ENCODE measurements at regions not wholly inside any gene's neighbourhood (a gene's known extent, or its start where the extent isn't known, plus 50 kb on each side); places are given as distances from the start of the nearest gene placed in this dataset.

DNA sequence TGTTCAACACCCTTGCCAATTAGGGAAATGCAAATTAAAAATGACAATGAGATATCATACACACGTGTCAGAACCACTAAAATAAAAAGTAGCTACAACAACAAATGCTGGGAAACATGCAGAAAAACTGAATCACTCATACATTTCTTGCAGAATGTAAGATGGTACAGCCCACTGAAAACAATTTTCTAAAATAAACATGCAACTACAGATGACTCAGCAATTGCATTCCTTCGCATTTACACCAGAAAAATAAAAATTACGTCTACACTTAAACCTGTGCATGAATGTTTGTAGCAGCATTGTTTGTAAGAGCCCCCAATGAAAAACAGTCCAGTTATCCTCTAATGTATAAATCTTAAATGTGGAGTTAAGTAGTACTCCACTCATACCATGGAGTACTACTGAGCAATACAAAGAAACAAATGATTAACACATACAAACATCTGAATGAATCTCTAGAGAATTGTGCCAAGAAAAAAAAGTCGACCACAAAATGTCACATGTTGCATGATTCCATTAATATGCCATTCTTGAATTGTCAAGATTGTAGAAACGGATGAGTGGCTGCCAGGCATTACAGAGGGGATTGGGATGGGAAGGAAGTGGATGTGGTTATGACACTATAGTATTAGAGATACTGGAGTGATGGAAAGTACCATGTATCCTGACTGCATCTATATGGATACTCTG lies 134.6 kb upstream of the NPSR1 start:
- H3K4me2 ChIP-seq (ENCODE audit: insufficient read depth, low read length, poor library complexity, severe bottlenecking): no peak overlapping the region
- H3K14ac ChIP-seq (ENCODE audit: low read length): no peak overlapping the region
- H4K91ac ChIP-seq (ENCODE audit: low read depth, low read length, poor library complexity): no peak overlapping the region
- H3K9ac ChIP-seq (ENCODE audit: low read depth, low read length, poor library complexity): no peak overlapping the region
- no peak overlapping the region for H3K23ac ChIP-seq (ENCODE audit: low read depth, low read length, poor library complexity)
- no peak overlapping the region for H2BK15ac ChIP-seq (ENCODE audit: low read length)
- DNase-seq (ENCODE audit: low spot score): no peak
- H4K8ac ChIP-seq (ENCODE audit: low read depth, low read length): no peak overlapping the region
- no peak overlapping the region for H2BK12ac ChIP-seq (ENCODE audit: low read length)
- H2AK5ac ChIP-seq (ENCODE audit: low read depth, low read length): no peak overlapping the region
- no peak overlapping the region for H3K4ac ChIP-seq (ENCODE audit: low read length)
- no peak overlapping the region for H2BK5ac ChIP-seq (ENCODE audit: low read length)
- no peak overlapping the region for H3K27ac ChIP-seq (replicated peaks; ENCODE audit: low read length)
- no peak overlapping the region for H3K18ac ChIP-seq (ENCODE audit: low read length)
- H3K4me1 ChIP-seq (ENCODE audit: control insufficient read depth in 2 of 2, insufficient read depth in 1 of 2, low read depth in 1 of 2, low read length in 2 of 2): no peaks in the 10 kb centered on the region
- H3K36me3 ChIP-seq (replicated peaks in 1 of 2; ENCODE audit: control insufficient read depth in 2 of 2, insufficient read depth in 2 of 2, low read length in 2 of 2): no peaks in the 10 kb centered on the region
- H3K9me3 ChIP-seq (replicated peaks in 1 of 2; ENCODE audit: control insufficient read depth in 2 of 2, insufficient read depth in 1 of 2, low read depth in 1 of 2, low read length in 2 of 2): no peaks in the 10 kb centered on the region
- H3K27me3 ChIP-seq (ENCODE audit: control insufficient read depth in 3 of 3, insufficient read depth in 3 of 3, low read depth in 1 of 3, low read length in 3 of 3): no peaks in the 10 kb centered on the region
- no peak overlapping the region for H2AFZ ChIP-seq (ENCODE audit: low read length)
- no CpG with 5 or more reads among the region's 5 CpGs for WGBS, 2 donors (ENCODE audit: extremely low coverage in 2 of 2, insufficient read length in 2 of 2, insufficient replicate concordance in 1 of 2)
- no peak overlapping the region for H2BK120ac ChIP-seq (ENCODE audit: low read depth, low read length)
- H3K4me3 ChIP-seq (ENCODE audit: low read length in 2 of 2): no peak overlapping the region
- H3K79me1 ChIP-seq (ENCODE audit: low read depth, low read length): no peaks in the 10 kb centered on the region

DNA sequence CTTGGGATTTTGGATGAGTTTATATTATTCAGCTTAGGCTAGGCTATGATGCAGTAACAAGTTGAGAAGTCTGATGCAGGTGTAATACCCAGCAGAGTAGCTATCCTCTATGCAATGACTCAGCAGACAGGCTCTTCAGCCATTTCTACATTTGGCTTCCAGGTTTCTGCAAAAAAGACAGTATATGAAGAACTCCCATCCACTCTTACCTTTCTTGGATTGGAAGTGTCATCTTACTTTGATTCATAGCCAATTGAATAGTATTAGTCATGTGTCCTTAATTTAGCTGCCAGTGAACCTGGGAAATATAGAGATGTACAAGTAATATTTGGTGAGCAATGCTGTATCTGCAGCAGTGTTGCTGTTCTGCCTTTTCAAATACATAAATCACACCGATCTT lies 127.8 kb upstream of the NPSR1 start:
- Histone ChIP-seq H3K4ac (ENCODE audit: low read length) (no peak overlapping the region), H2AK5ac (ENCODE audit: low read depth, low read length) (no peak overlapping the region), H3K4me2 (ENCODE audit: insufficient read depth, low read length, poor library complexity, severe bottlenecking) (no peak overlapping the region), H3K79me1 (ENCODE audit: low read depth, low read length) (no peaks in the 10 kb centered on the region), H3K27ac (replicated peaks; ENCODE audit: low read length) (no peak overlapping the region), H3K14ac (ENCODE audit: low read length) (no peak overlapping the region), H3K27me3 (ENCODE audit: control insufficient read depth in 3 of 3, insufficient read depth in 3 of 3, low read depth in 1 of 3, low read length in 3 of 3) (no peaks in the 10 kb centered on the region), H4K91ac (ENCODE audit: low read depth, low read length, poor library complexity) (no peak overlapping the region), H2BK15ac (ENCODE audit: low read length) (no peak overlapping the region), H2BK12ac (ENCODE audit: low read length) (no peak overlapping the region), H3K4me1 (ENCODE audit: control insufficient read depth in 2 of 2, insufficient read depth in 1 of 2, low read depth in 1 of 2, low read length in 2 of 2) (no peaks in the 10 kb centered on the region), H2AFZ (ENCODE audit: low read length) (no peak overlapping the region), H2BK120ac (ENCODE audit: low read depth, low read length) (no peak overlapping the region), H3K9me3 (replicated peaks in 1 of 2; ENCODE audit: control insufficient read depth in 2 of 2, insufficient read depth in 1 of 2, low read depth in 1 of 2, low read length in 2 of 2) (no peaks in the 10 kb centered on the region), H3K4me3 (ENCODE audit: low read length in 2 of 2) (no peak overlapping the region), H4K8ac (ENCODE audit: low read depth, low read length) (no peak overlapping the region), H3K18ac (ENCODE audit: low read length) (no peak overlapping the region), H2BK5ac (ENCODE audit: low read length) (no peak overlapping the region), H3K9ac (ENCODE audit: low read depth, low read length, poor library complexity) (no peak overlapping the region), H3K36me3 (replicated peaks in 1 of 2; ENCODE audit: control insufficient read depth in 2 of 2, insufficient read depth in 2 of 2, low read length in 2 of 2) (no peaks in the 10 kb centered on the region), H3K23ac (ENCODE audit: low read depth, low read length, poor library complexity) (no peak overlapping the region)
- no peak for DNase-seq (ENCODE audit: low spot score)
- no CpG with 5 or more reads among the region's 1 CpG for WGBS, 2 donors (ENCODE audit: extremely low coverage in 2 of 2, insufficient read length in 2 of 2, insufficient replicate concordance in 1 of 2)

DNA sequence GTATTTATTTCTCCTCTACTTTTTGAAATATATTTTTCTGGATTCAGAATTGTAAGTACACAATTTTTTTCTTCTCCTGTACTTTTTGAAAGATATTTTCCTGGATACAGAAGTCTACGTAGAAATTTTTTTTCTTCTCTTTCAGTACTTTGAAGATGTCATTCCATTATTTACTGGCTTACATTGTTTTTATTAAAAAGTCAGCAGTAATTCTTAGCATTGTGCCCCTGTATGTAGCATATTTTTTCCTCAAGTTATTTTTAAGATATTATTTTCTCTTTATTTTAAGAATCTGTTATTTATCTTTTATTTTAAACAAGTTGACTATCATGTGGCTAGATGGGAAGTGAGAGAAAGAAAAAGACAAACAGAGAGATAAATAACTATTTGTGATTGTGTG lies 119.0 kb upstream of the NPSR1 start:
- H4K91ac ChIP-seq (ENCODE audit: low read depth, low read length, poor library complexity): no peak overlapping the region
- H2BK15ac ChIP-seq (ENCODE audit: low read length): no peak overlapping the region
- H3K23ac ChIP-seq (ENCODE audit: low read depth, low read length, poor library complexity): no peak overlapping the region
- H2BK5ac ChIP-seq (ENCODE audit: low read length): no peak overlapping the region
- H3K18ac ChIP-seq (ENCODE audit: low read length): no peak overlapping the region
- no peak overlapping the region for H2BK120ac ChIP-seq (ENCODE audit: low read depth, low read length)
- H3K9me3 ChIP-seq (replicated peaks in 1 of 2; ENCODE audit: control insufficient read depth in 2 of 2, insufficient read depth in 1 of 2, low read depth in 1 of 2, low read length in 2 of 2): no peaks in the 10 kb centered on the region
- no peak overlapping the region for H2AK5ac ChIP-seq (ENCODE audit: low read depth, low read length)
- H3K79me1 ChIP-seq (ENCODE audit: low read depth, low read length): no peaks in the 10 kb centered on the region
- no peaks in the 10 kb centered on the region for H3K4me1 ChIP-seq (ENCODE audit: control insufficient read depth in 2 of 2, insufficient read depth in 1 of 2, low read depth in 1 of 2, low read length in 2 of 2)
- H2BK12ac ChIP-seq (ENCODE audit: low read length): no peak overlapping the region
- H3K36me3 ChIP-seq (replicated peaks in 1 of 2; ENCODE audit: control insufficient read depth in 2 of 2, insufficient read depth in 2 of 2, low read length in 2 of 2): no peaks in the 10 kb centered on the region
- DNase-seq (ENCODE audit: low spot score): no peak
- H2AFZ ChIP-seq (ENCODE audit: low read length): no peak overlapping the region
- no peak overlapping the region for H3K4me2 ChIP-seq (ENCODE audit: insufficient read depth, low read length, poor library complexity, severe bottlenecking)
- H3K27ac ChIP-seq (replicated peaks; ENCODE audit: low read length): no peak overlapping the region
- H4K8ac ChIP-seq (ENCODE audit: low read depth, low read length): no peak overlapping the region
- no peak overlapping the region for H3K9ac ChIP-seq (ENCODE audit: low read depth, low read length, poor library complexity)
- WGBS, 2 donors (ENCODE audit: extremely low coverage in 2 of 2, insufficient read length in 2 of 2, insufficient replicate concordance in 1 of 2): no CpG with 5 or more reads among the region's 1 CpG
- no peak overlapping the region for H3K14ac ChIP-seq (ENCODE audit: low read length)
- no peak overlapping the region for H3K4me3 ChIP-seq (ENCODE audit: low read length in 2 of 2)
- no peaks in the 10 kb centered on the region for H3K27me3 ChIP-seq (ENCODE audit: control insufficient read depth in 3 of 3, insufficient read depth in 3 of 3, low read depth in 1 of 3, low read length in 3 of 3)
- H3K4ac ChIP-seq (ENCODE audit: low read length): no peak overlapping the region

DNA sequence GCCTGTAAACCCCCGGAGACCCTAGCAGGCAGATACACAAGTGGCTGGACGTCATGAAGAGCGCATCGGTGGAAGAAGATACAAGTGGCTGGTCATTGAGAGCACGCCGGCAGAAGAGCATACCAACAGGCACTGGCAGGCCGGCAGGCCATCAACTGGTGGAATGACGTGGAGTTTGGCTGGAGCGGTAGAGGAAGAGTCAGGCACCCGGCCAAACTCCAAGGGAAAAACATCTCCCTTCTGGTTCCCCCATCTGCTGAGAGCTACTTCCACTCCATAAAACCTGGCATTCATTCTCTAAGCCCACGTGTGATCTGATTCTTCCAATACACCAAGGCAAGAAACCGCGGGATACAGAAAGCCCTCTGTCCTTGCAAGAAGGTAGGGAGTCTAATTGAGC lies 113.4 kb upstream of the NPSR1 start:
- no peak overlapping the region for H3K14ac ChIP-seq (ENCODE audit: low read length)
- no peak overlapping the region for H3K4me2 ChIP-seq (ENCODE audit: insufficient read depth, low read length, poor library complexity, severe bottlenecking)
- H3K79me1 ChIP-seq (ENCODE audit: low read depth, low read length): no peaks in the 10 kb centered on the region
- H3K36me3 ChIP-seq (replicated peaks in 1 of 2; ENCODE audit: control insufficient read depth in 2 of 2, insufficient read depth in 2 of 2, low read length in 2 of 2): no peaks in the 10 kb centered on the region
- H3K23ac ChIP-seq (ENCODE audit: low read depth, low read length, poor library complexity): no peak overlapping the region
- no peak overlapping the region for H2BK5ac ChIP-seq (ENCODE audit: low read length)
- H2AK5ac ChIP-seq (ENCODE audit: low read depth, low read length): no peak overlapping the region
- no peak overlapping the region for H3K4me3 ChIP-seq (ENCODE audit: low read length in 2 of 2)
- H3K4me1 ChIP-seq (ENCODE audit: control insufficient read depth in 2 of 2, insufficient read depth in 1 of 2, low read depth in 1 of 2, low read length in 2 of 2): no peaks in the 10 kb centered on the region
- no peak overlapping the region for H3K27ac ChIP-seq (replicated peaks; ENCODE audit: low read length)
- no peak overlapping the region for H2BK15ac ChIP-seq (ENCODE audit: low read length)
- H4K8ac ChIP-seq (ENCODE audit: low read depth, low read length): no peak overlapping the region
- no peak overlapping the region for H4K91ac ChIP-seq (ENCODE audit: low read depth, low read length, poor library complexity)
- H2BK120ac ChIP-seq (ENCODE audit: low read depth, low read length): no peak overlapping the region
- WGBS, 2 donors (ENCODE audit: extremely low coverage in 2 of 2, insufficient read length in 2 of 2, insufficient replicate concordance in 1 of 2): no CpG with 5 or more reads among the region's 13 CpGs
- DNase-seq (ENCODE audit: low spot score): no peak
- no peaks in the 10 kb centered on the region for H3K27me3 ChIP-seq (ENCODE audit: control insufficient read depth in 3 of 3, insufficient read depth in 3 of 3, low read depth in 1 of 3, low read length in 3 of 3)
- no peak overlapping the region for H3K9ac ChIP-seq (ENCODE audit: low read depth, low read length, poor library complexity)
- no peak overlapping the region for H3K4ac ChIP-seq (ENCODE audit: low read length)
- no peak overlapping the region for H2AFZ ChIP-seq (ENCODE audit: low read length)
- H3K18ac ChIP-seq (ENCODE audit: low read length): no peak overlapping the region
- no peaks in the 10 kb centered on the region for H3K9me3 ChIP-seq (replicated peaks in 1 of 2; ENCODE audit: control insufficient read depth in 2 of 2, insufficient read depth in 1 of 2, low read depth in 1 of 2, low read length in 2 of 2)
- no peak overlapping the region for H2BK12ac ChIP-seq (ENCODE audit: low read length)
